CD4-positive, alpha-beta T cell treated with Interleukin-21 for 1 hour (primary cell): ENCODE measurements at regions not wholly inside any gene's neighbourhood (a gene's known extent, or its start where the extent isn't known, plus 50 kb on each side); places are given as distances from the start of the nearest gene placed in this dataset.
"Not testable (repeated sequence)": the region's sequence is repeated elsewhere in the genome, so short reads cannot be mapped to it uniquely, and the experiment has no call there.

ENCODE experiments used
- DNase-seq: peaks from one replicate; pipeline ENCODE4 v3.0.0-alpha.2; 2020

DNA sequence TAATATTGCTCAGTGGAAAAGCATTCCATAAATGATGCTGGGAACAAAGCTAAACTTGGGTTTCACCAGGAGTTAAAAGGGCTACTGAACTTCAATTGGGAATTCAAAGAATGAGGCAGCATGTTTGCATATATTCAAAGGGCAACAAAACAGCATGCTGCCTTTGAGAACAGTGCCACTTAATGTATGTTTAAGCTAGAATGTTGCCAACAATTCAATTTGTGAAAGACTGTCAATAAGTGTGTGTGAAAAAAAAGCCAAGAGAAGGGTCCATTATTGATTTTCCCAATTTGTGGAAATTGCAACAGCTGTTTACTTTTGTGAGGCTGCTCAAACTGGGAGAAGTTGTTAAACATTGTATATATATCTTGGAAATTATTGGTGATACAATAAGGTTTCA, 701.9 kb upstream of the ACTRT1 start:
- no peak for DNase-seq

DNA sequence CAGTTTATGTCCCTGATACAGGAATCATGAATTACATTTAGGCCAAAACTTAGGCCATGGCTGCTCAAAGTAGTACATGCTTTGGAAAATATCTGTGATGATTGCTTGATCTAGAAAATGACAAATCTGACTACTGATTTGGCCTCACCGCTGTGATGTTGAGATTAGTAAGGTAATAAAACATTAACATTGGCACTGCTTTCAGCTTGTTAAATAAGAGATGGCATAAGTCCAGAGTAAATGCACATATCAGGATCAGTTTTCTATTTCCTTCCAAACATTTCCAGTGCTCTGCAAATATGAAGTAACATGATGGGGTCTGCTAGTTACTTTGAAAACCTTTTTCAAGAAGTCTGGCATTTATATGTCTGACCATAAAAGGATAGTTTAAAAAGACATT, 687.3 kb upstream of the ACTRT1 start:
- no peak for DNase-seq

GRCh38 chrX:128728943-128729342, 676.7 kb upstream of the ACTRT1 start:
- no peak for DNase-seq

DNA sequence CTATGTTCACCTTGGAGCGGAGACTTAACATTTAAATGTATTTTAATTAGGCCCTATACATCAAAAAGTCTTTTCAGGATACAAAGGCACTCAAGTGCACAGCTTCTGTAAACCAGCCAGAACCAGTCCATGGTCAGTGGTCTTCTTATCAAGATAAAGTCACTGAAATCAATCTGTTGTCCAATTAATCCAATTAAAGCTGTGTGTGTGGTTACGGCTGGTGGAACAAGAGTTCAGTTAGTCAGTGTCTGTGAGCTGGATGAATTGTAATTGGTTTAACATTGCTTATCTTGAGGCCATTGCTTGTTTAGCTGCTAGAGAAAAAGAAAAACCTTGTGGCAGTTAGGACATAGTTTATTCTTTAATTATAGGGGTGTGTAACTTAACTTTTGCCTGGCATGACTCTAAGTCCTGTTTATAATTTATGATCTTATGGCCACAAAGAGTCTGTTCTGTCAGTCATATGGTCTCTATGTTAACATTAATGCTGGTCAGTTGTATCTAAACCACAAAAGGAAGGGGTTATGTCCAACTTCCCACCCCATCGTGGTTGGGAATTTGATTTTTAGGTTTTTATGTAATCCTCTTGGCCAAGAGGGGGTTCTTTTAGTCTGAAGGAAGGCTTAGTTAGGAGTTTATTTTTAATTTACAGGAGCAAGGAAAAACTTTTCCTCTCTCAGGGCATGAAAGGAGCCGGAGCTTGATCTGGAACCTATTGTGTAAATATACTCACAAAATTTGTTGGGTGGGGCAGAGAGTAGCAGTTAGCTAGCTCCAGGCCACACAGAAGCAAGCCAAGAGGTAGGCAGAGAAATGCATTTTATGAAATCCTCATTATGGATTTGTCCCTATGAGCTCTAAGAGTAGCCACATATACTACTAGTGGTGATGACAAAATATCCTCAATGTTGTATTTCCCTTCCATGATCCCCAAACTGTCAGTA, 665.7 kb upstream of the ACTRT1 start:
- no peak for DNase-seq

GRCh38 chrX:128714425-128714824, 662.2 kb upstream of the ACTRT1 start:
- DNase-seq = no peak

DNA sequence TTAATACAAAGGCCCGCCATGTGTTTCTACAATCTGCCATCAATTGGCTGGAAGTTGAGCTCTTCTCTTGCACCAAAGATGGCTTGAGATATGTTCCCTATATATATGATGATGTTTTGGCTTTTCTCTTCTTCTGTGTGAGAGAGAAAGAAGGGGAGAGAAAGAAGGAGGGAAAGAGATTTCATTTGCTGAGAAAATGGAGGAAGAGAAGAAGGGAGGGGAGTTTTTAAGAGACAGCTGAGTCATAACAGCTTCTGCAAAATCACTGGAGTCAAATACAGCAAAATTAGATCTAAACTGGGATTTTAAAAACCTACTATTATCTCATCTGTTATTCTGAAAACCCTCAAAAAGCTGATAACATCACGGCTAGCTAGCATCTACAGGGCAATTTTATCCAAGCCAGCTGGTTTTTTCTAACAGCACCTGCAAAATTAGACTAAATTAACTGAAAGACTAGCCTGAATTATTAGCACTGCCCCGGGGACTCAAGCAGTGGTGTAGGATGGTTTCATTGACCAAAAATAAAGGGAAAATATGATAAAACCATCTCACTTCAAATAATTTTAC, 647.6 kb upstream of the ACTRT1 start:
- no peak for DNase-seq

DNA sequence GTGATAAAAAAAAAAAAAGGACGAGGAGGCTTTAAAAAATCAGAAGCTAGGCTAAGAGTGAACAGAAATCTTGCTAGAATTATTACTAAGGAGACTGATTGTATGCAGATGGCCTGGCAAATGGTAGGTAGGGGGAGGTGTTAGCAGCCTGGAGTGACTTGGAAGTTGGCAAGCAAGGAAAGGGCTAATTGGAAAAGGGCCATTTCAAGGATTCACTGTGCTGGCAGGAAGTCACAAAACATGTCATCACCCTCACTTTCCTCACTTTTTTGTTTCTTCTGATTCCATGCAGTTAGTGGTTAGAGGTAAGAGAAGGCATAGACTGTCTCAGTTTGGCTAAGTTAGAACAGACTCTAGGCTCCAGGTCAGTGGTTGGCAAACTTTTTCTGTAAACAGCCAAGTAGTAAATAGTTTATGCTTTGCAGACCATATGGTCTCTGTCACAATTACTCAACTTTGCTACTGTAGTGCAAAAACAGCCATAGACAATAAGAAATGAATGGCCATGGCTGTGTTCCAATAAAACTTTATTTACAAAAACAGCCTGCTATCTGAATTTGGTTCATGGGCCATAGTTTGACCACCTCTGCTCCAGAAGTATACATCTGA, 646.5 kb upstream of the ACTRT1 start:
- DNase-seq = no peak

- no peak for DNase-seq
Measured at GRCh38 chrX:128691872-128692271, 639.7 kb upstream of the ACTRT1 start.

GRCh38 chrX:128685387-128685786, 633.2 kb upstream of the ACTRT1 start:
- no peak for DNase-seq

DNA sequence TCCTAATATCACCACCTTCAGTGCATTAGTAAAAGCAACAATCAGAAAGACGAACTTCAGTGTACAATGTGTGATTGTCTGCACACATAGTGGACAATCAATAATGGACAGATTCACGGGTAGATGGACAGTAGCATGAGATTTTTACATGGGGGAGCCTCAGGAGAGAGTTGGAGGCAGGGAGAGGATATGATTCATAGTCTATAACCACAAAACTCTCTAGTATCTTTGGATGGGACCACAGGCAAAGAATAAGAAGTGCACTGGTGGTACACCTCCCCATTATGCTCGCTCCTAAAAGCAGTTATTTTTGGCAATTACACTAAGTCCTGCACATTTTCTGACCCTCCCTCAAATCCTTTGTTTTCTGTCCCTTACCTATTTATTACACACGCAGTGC, 624.4 kb upstream of the ACTRT1 start:
- DNase-seq = no peak

DNA sequence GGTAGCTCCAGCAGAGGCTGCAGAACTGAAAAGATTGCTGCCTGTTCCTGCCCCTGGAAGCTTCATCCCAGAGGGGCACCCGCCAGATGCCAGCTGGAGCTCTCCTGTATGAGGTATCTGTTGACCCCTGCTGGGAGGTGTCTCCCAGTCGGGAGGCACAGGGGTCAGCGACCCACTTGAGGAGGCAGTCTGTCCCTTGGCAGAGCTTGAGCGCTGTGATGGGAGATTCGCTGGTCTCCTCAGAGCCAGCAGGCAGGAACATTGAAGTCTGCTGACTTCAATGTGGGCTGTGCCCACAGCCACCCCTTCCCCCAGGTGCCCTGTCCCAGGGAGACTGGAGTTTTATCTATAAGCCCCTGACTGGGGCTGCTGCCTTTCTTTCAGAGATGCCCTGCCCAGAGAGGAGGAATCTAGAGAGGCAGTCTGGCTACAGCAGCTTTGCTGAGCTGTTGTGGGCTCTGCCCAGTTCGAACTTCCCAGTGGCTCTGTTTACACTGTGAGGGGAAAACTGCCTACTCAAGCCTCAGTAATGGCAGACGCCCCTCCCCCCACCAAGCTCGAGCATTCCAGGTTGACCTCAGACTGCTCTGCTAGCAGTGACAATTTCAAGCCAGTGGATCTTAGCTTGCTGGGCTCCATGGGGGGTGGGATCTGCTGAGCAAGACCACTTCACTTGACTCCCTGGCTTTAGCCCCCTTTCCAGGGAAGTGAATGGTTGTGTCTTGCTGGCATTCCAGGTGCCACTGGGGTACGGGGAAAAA, 622.3 kb upstream of the ACTRT1 start:
- not testable (repeated sequence) for DNase-seq

DNA sequence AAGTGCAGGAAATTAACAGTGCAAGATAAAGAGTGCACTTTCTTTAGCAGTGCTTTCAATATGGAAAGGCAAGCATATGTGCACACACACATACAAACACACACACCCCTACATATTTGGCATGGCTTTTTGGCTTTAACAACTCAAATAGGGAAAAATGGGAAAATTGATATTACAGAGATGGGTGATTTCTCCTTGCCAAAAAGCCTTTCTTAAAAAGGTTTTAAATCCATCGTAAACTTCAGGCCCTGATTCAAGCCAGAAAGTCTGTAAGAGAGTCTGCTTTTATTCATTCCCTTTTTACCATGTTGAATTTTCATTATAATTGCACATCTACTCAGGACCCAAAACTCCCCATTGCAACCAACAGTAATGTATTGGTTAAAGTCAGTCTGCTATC, 612.0 kb upstream of the ACTRT1 start:
- no peak for DNase-seq

DNA sequence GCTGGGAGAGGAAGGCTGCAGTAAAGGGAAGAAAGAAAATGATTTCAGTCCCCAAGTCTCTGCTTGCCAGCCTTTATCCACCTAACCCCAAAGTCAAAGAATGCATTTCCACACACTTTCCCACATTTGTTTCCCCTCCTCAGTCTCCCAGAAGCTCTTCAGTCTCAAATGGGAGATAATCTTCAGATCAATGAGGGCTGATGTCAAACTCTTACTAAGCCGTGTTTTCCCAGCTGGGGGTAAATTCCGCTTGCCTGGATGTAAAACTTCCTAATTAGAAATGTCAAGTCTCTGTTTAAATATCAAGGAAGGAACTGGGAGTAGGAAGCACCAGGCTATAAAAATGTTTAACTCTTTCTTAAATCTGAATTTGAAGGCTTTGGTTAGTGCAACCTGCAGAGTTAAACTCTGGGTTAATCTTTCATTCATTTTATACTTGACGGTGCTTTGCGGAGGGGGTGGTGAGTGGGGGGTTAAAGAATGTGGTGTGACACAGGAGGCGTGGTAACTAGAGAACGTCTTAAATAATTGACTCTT, 601.4 kb upstream of the ACTRT1 start:
- no peak for DNase-seq

GRCh38 chrX:128650326-128650725, 598.1 kb upstream of the ACTRT1 start:
- no peak for DNase-seq

DNA sequence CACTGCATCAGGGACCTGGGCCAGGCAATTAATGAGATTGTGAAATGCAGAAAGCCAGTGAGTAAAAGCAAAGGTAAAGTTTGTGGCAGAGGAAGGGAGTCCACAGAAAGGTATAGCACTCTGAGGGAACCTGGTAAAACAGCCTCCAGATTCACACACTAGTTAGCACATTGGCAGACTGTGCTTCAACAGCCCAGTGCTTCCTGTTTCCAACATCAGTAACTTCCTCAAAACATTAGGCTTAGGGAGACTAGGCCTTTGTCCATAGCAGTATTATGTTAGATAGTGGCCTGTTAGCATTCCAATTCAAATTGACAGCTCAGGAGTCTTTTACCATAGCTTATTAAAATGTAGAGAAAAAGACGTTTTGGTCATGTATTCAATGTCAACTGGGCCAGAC, 582.6 kb upstream of the ACTRT1 start:
- no peak for DNase-seq

- no peak for DNase-seq
Measured at GRCh38 chrX:128623361-128623760, 571.2 kb upstream of the ACTRT1 start.

GRCh38 chrX:128622296-128622695, 570.1 kb upstream of the ACTRT1 start:
- no peak for DNase-seq

DNA sequence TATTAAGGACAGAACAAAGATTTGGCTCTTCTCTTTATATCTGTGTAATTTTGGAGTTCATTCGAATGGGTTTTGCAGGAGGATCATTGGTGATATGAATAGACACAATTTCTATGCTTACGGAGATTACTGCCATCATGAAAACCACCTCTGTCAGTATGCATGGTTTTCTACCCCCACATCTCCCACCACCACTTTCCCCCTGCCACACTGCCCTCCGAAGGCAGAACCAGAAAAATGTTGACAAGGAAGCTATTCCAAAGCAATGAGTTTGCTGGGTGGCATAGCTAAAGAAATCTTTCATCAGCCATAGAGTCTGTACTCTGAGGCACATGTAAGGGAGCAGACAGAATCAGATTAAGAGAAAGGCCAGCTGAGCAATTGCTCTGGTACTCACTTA, 567.3 kb upstream of the ACTRT1 start:
- DNase-seq = no peak

DNA sequence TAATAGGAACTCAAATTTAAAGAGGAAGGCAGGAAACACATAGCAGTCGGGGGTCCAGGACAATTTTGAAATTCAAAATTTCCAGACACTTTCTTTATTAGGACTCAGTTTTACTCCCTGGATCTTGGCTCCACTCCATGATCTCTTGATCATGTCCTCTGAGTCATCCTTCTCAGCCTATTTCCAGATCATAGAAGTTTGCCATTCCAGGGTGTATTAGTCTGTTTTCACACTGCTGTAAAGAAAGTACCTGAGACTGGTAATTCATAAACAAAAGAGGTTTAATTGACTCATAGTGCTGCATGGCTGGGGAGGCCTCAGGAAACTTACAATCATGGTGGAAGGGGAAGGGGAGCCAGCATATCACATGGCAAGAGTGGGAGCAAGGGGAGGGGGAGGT, 564.7 kb upstream of the ACTRT1 start:
- DNase-seq = no peak

GRCh38 chrX:128606817-128607216, 554.6 kb upstream of the ACTRT1 start:
- DNase-seq = not testable (repeated sequence)

GRCh38 chrX:128606357-128606756, 554.2 kb upstream of the ACTRT1 start:
- DNase-seq = not testable (repeated sequence)

DNA sequence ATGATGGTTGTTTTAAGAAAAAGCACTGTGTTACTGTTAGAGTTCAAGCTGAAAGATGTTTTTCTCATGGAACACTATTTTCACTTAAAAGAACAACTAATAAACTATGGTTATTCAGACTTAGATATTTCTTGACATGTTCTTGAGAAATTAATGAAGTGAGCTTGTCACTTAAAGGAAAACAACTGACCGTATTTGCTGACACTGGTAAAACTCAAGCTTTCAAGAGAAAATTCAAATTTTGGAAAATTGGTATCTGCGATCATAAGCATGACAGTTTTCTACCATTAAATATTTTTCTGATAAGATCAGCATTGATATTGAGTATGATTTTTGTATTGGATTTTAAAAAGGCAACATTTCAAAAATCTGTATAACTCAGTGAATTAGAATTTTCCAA, 549.5 kb upstream of the ACTRT1 start:
- no peak for DNase-seq

DNA sequence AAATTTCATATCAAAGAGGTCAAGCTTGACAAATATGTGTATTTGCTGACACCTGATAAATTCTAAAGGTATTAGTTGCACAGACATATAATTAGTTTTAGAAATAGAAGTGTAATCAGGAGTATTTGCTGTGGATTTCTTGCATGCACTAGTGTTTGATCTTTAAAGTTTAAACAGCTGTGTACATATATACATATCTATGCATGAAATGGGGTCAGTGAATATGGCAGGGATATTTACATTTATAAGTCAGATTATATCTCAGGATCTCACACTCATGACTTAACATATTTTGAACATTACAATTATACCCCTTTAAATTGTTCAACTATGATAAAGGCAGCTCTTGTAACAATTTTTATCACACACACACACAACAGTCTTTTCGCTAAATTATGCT, 547.4 kb upstream of the ACTRT1 start:
- DNase-seq = no peak
